Smooth muscle cell (in vitro differentiated cells): ENCODE measurements at regions not wholly inside any gene's neighbourhood (a gene's known extent, or its start where the extent isn't known, plus 50 kb on each side); places are given as distances from the start of the nearest gene placed in this dataset.

Experiments
- DNase-seq: peaks from one replicate; lab custom pipeline; 2025; ENCODE audit not compliant: unreplicated experiment; lab: John Stamatoyannopoulos, UW
- H2AFZ ChIP-seq: fragments of 200-600 bp; sonication (generic); 2 replicates; pipeline ENCODE4 v1.6.0; 2016; ENCODE audit warnings: antibody characterized with exemption, low read depth, mild to moderate bottlenecking
- H3F3A ChIP-seq: fragments of 200-600 bp; sonication (generic); 2 replicates; pipeline ENCODE4 v1.6.0; 2017; ENCODE audit warnings: antibody characterized with exemption, low read depth
- H3K27ac ChIP-seq: fragments of 200-600 bp; sonication (generic); 2 replicates; pipeline ENCODE4 v1.5.1; 2016; ENCODE audit warnings: low read depth, mild to moderate bottlenecking
- H3K27me3 ChIP-seq: fragments of 200-600 bp; sonication (generic); 2 replicates; pipeline ENCODE4 v1.6.1; 2016; ENCODE audit warnings: low read depth, mild to moderate bottlenecking
- H3K36me3 ChIP-seq: fragments of 200-600 bp; sonication (generic); 2 replicates; pipeline ENCODE4 v1.5.1; 2016; ENCODE audit warnings: low read depth
- H3K4me1 ChIP-seq: fragments of 200-600 bp; sonication (generic); 2 replicates; pipeline ENCODE4 v1.5.1; 2016; ENCODE audit warnings: low read depth
- H3K4me2 ChIP-seq: fragments of 200-600 bp; sonication (generic); 2 replicates; pipeline ENCODE4 v1.6.0; 2016; ENCODE audit warnings: mild to moderate bottlenecking
- H3K4me3 ChIP-seq: fragments of 200-600 bp; sonication (generic); 2 replicates; pipeline ENCODE4 v1.5.1; 2016; ENCODE audit warnings: mild to moderate bottlenecking
- H3K79me2 ChIP-seq: fragments of 200-600 bp; sonication (generic); 2 replicates; pipeline ENCODE4 v1.6.0; 2016; ENCODE audit warnings: low read depth, mild to moderate bottlenecking
- H3K9ac ChIP-seq: fragments of 200-600 bp; sonication (generic); 2 replicates; pipeline ENCODE4 v1.6.0; 2016; ENCODE audit warnings: low read depth
- H3K9me3 ChIP-seq: fragments of 200-600 bp; sonication (generic); replicated peaks from 2 replicates; pipeline ENCODE4 v1.5.1; 2016; ENCODE audit warnings: low read depth
- H4K20me1 ChIP-seq: fragments of 200-600 bp; sonication (generic); 2 replicates; pipeline ENCODE4 v1.6.0; 2016; ENCODE audit warnings: low read depth
- WGBS: methylation state at CpG from one replicate; pipeline ENCODE4 v1.1.7; 2016; ENCODE audit warnings: low lambda C conversion rate; 5-methylcytosine and 5-hydroxymethylcytosine counted together
- TF ChIP-seq, protein P1 (sequence below): fragments of 200-600 bp; sonication (generic); IDR thresholded peaks from 2 replicates; pipeline ENCODE4 v1.5.1; 2017; ENCODE audit warnings: borderline replicate concordance, mild to moderate bottlenecking, antibody characterized with exemption; ENCODE audit not compliant: insufficient read depth, poor library complexity, severe bottlenecking

DNA sequence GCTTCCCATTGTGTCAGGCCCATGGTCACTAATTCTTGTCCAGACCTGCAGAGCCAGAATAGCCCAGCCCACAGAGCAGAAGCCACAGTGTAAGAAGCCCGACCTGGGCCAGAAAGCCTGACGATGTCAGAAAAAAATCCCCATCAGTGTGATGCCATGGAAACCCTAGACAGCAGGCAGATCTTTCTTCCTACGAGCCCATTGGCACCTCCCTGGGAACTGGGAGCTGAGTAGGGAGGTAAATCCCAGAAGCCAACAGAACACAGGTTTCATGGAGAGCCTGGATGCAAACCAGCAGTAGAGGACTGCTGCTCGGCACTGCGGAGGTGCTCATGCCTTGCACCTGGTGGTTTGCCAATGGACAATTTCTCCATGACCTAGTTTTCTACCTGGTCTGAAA, 82.2 kb upstream of the SLC22A16 start:
- no peaks in the 10 kb centered on the region for H3F3A ChIP-seq
- H3K4me1 ChIP-seq = no peaks in the 10 kb centered on the region
- no peaks in the 10 kb centered on the region for H3K27me3 ChIP-seq
- no peaks in the 10 kb centered on the region for H4K20me1 ChIP-seq
- WGBS = 92% methylated on average over 5 of the region's 5 CpGs
- no peak for DNase-seq
- H2AFZ ChIP-seq = no peak overlapping the region
- TF ChIP-seq, protein P1, sequence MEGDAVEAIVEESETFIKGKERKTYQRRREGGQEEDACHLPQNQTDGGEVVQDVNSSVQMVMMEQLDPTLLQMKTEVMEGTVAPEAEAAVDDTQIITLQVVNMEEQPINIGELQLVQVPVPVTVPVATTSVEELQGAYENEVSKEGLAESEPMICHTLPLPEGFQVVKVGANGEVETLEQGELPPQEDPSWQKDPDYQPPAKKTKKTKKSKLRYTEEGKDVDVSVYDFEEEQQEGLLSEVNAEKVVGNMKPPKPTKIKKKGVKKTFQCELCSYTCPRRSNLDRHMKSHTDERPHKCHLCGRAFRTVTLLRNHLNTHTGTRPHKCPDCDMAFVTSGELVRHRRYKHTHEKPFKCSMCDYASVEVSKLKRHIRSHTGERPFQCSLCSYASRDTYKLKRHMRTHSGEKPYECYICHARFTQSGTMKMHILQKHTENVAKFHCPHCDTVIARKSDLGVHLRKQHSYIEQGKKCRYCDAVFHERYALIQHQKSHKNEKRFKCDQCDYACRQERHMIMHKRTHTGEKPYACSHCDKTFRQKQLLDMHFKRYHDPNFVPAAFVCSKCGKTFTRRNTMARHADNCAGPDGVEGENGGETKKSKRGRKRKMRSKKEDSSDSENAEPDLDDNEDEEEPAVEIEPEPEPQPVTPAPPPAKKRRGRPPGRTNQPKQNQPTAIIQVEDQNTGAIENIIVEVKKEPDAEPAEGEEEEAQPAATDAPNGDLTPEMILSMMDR = no peak
- H3K9ac ChIP-seq = no peak overlapping the region
- H3K4me2 ChIP-seq = no peak overlapping the region
- no peaks in the 10 kb centered on the region for H3K9me3 ChIP-seq
- no peak overlapping the region for H3K4me3 ChIP-seq
- H3K79me2 ChIP-seq = no peaks in the 10 kb centered on the region
- H3K27ac ChIP-seq = no peak overlapping the region
- no peaks in the 10 kb centered on the region for H3K36me3 ChIP-seq

DNA sequence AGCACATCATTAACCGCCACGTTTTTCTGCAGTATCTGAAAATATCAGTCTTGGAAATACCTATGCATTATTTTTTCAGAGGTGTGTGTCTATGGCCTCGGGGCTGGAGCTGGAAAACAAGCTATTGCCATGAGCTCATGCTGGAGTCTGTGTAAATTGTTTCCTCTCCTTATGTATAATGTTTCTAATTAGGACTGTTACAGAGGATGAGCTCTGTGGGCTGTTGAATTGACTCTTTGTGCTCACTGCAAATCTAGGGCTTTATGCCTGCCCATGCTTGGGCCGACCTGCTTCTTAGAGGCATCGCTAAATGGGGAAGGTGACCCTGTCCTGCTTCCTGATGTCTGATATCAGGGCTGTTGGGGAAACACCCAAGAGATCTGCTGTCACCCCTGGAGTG, 80.8 kb upstream of the SLC22A16 start:
- no peak overlapping the region for H3K4me3 ChIP-seq
- H3K27ac ChIP-seq = no peak overlapping the region
- no peaks in the 10 kb centered on the region for H3K79me2 ChIP-seq
- TF ChIP-seq, protein P1 = no peak
- WGBS = 63% methylated on average over 5 of the region's 5 CpGs
- H3F3A ChIP-seq = no peaks in the 10 kb centered on the region
- H3K9me3 ChIP-seq = peaks cover 4% of the 10 kb centered on the region
- H3K36me3 ChIP-seq = no peaks in the 10 kb centered on the region
- no peaks in the 10 kb centered on the region for H3K4me1 ChIP-seq
- no peaks in the 10 kb centered on the region for H3K27me3 ChIP-seq
- H2AFZ ChIP-seq = no peak overlapping the region
- H3K9ac ChIP-seq = no peak overlapping the region
- no peak overlapping the region for H3K4me2 ChIP-seq
- DNase-seq = no peak
- H4K20me1 ChIP-seq = no peaks in the 10 kb centered on the region

DNA sequence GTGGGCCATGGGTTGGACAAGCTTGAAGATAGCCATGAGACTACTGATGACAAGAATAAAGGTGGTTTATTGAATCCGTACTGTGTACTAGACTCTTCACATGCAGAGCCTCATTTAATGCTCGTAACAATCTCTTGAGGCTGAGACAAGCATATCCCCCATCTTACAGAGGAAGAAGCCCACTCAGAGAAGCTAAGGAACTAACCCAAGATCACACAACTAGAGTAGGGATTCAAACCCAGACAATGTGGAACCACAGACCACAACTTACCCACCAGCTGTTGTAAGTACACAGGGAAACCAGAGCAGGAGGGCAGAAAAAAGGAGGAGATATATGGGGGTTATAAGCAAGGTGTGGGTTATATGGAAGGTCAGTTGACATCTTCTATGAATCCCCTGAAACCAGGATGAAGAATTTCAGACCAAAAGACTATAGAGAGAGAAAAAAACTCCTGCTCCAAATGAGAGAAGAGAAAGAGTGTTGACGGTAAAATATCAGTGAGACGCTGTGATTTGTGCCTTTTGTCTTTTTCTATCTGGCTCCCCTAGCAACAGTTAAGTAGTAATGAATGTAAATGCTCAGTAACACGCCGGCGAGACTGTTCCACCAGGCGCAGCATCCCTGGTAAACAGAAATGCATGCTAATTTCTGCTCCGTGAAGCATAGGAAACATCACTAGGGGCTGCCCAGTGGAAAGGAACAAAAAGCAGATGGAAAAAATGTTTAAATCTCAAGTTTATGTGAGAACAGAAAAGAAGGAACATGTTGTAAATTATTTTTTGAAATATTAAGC, 80.1 kb upstream of the SLC22A16 start:
- no peak overlapping the region for H3K27ac ChIP-seq
- TF ChIP-seq, protein P1 = no peak
- whole genome bisulfite sequencing = 83% methylated on average over 9 of the region's 9 CpGs
- H3K9ac ChIP-seq = no peak overlapping the region
- H2AFZ ChIP-seq = no peak overlapping the region
- no peak overlapping the region for H3K4me2 ChIP-seq
- H3K9me3 ChIP-seq = peaks cover 4% of the 10 kb centered on the region
- H3K27me3 ChIP-seq = no peaks in the 10 kb centered on the region
- no peak for DNase-seq
- no peaks in the 10 kb centered on the region for H3K36me3 ChIP-seq
- H4K20me1 ChIP-seq = no peaks in the 10 kb centered on the region
- no peaks in the 10 kb centered on the region for H3K79me2 ChIP-seq
- H3F3A ChIP-seq = no peaks in the 10 kb centered on the region
- no peak overlapping the region for H3K4me3 ChIP-seq
- H3K4me1 ChIP-seq = no peaks in the 10 kb centered on the region

DNA sequence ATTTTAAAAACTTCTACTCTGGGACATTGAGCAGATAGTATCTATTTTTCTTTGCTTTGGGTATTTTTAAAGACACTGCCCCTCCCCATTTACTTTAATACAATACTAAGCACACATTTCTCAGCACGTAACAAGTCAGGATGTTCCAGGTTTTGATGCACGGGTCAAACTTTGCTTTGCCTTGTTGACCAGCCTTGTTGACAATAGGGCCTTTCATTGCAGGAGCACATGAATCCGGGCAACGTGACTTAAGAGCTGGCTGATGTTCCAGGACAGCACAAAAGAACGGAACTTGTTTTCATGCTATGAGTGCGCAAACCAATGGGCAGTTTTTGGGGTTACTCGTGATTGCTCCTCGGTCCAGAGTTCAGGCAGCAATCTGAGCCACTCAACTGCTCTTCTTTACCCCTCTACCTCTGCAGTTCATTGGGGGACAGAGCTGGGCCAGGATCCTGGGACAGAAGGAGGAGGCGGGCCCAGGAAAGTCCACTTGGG, 78.6 kb upstream of the SLC22A16 start:
- whole genome bisulfite sequencing = 91% methylated on average over 9 of the region's 9 CpGs
- H3K4me3 ChIP-seq = no peak overlapping the region
- H4K20me1 ChIP-seq = no peaks in the 10 kb centered on the region
- peaks cover 4% of the 10 kb centered on the region for H3K9me3 ChIP-seq
- no peak for DNase-seq
- H3K27ac ChIP-seq = no peak overlapping the region
- TF ChIP-seq, protein P1 = no peak
- no peak overlapping the region for H3K4me2 ChIP-seq
- no peaks in the 10 kb centered on the region for H3K36me3 ChIP-seq
- H3K79me2 ChIP-seq = no peaks in the 10 kb centered on the region
- H3K27me3 ChIP-seq = no peaks in the 10 kb centered on the region
- no peak overlapping the region for H3K9ac ChIP-seq
- no peak overlapping the region for H2AFZ ChIP-seq
- no peaks in the 10 kb centered on the region for H3K4me1 ChIP-seq
- no peaks in the 10 kb centered on the region for H3F3A ChIP-seq
